ENCODE measurements at regions not wholly inside any gene's neighbourhood (a gene's known extent, or its start where the extent isn't known, plus 50 kb on each side); places are given as distances from the start of the nearest gene placed in this dataset.

DNA sequence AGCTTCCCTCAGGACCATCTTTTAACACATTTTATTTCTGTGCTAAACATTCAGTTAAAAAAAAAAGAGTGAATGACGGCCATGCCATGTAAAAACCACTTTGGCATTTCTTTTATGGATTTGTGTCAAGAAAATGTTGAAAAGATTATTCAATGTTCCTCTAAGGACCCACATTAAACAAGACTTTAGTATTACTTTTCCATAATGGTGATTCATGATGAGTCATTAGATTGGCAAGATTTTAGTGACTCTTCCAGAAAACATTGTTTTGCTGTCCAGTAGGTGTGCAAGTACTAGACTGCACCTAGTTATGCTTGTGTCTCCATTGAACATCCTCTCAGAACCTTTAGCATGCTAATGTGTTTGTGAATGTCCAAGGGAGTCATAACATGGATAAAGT, 748.6 kb downstream of the STPG2 start:
- no peaks in the 10 kb centered on the region for H3K9me3 Mint-ChIP-seq (ENCODE audit: low read depth, unreplicated experiment)
- CTCF ChIA-PET: interaction anchor here (0.5 kb wide), 1 partner anchor 1528 kb away, joined by 3 read pairs; no protein-coding TSS in a partner anchor
- intact Hi-C loops (cut with micrococcal nuclease; ENCODE audit: unreplicated experiment): no loop called here
- DNase-seq: no peak
- H3K4me3 Mint-ChIP-seq (ENCODE audit: low read depth, unreplicated experiment): no peak overlapping the region
- H3K4me1 Mint-ChIP-seq (ENCODE audit: low read depth, unreplicated experiment): no peaks in the 10 kb centered on the region
- H3K36me3 Mint-ChIP-seq (ENCODE audit: insufficient read depth, unreplicated experiment): no peaks in the 10 kb centered on the region
- no peak overlapping the region for H3K27ac Mint-ChIP-seq (ENCODE audit: unreplicated experiment)
- TF ChIP-seq CTCF (IDR thresholded peaks at IDR 0.05; ENCODE audit: unreplicated experiment): no peak
- H3K27me3 Mint-ChIP-seq (ENCODE audit: unreplicated experiment): no peaks in the 10 kb centered on the region
- no TSS peak for BruUV-seq (replicated peaks)

DNA sequence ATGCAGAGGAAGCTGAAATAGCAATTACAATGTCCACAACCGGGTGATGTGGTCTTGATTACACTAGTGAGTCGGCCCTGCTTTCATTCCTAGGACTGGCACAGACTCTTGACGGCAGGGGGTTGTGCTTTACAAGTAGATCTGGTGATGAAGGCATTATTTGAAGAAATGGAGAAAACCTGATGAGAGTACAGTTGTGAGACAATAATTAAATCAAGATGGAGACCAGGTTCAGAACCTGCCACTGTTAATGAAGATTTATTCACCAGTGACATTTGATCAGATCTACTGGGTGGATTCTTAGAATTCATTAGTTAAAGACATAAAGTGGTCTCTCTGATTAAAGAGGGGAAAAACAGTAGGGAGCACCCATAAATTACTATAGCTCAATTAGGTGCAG, 747.2 kb downstream of the STPG2 start:
- CTCF ChIA-PET: no interaction called here
- Mint-ChIP-seq H3K9me3 (ENCODE audit: low read depth, unreplicated experiment) (no peaks in the 10 kb centered on the region), H3K27me3 (ENCODE audit: unreplicated experiment) (no peaks in the 10 kb centered on the region), H3K27ac (ENCODE audit: unreplicated experiment) (no peak overlapping the region), H3K36me3 (ENCODE audit: insufficient read depth, unreplicated experiment) (no peaks in the 10 kb centered on the region), H3K4me3 (ENCODE audit: low read depth, unreplicated experiment) (no peak overlapping the region), H3K4me1 (ENCODE audit: low read depth, unreplicated experiment) (no peaks in the 10 kb centered on the region)
- BruUV-seq (replicated peaks): no TSS peak
- intact Hi-C loops (cut with micrococcal nuclease; ENCODE audit: unreplicated experiment): no loop called here
- no peak for TF ChIP-seq CTCF (IDR thresholded peaks at IDR 0.05; ENCODE audit: unreplicated experiment)
- no peak for DNase-seq

- H3K4me3 Mint-ChIP-seq (ENCODE audit: low read depth, unreplicated experiment): no peak overlapping the region
- H3K36me3 Mint-ChIP-seq (ENCODE audit: insufficient read depth, unreplicated experiment): no peaks in the 10 kb centered on the region
- DNase-seq: no peak
- no peaks in the 10 kb centered on the region for H3K9me3 Mint-ChIP-seq (ENCODE audit: low read depth, unreplicated experiment)
- no peak overlapping the region for H3K27ac Mint-ChIP-seq (ENCODE audit: unreplicated experiment)
- CTCF ChIA-PET: no interaction called here
- H3K27me3 Mint-ChIP-seq (ENCODE audit: unreplicated experiment): no peaks in the 10 kb centered on the region
- intact Hi-C loops (cut with micrococcal nuclease; ENCODE audit: unreplicated experiment): no loop called here
- TF ChIP-seq CTCF (IDR thresholded peaks at IDR 0.05; ENCODE audit: unreplicated experiment): no peak
- no TSS peak for BruUV-seq (replicated peaks)
- H3K4me1 Mint-ChIP-seq (ENCODE audit: low read depth, unreplicated experiment): no peaks in the 10 kb centered on the region
Observed at GRCh38 chr4:97396605-97397004, 746.7 kb downstream of the STPG2 start.

DNA sequence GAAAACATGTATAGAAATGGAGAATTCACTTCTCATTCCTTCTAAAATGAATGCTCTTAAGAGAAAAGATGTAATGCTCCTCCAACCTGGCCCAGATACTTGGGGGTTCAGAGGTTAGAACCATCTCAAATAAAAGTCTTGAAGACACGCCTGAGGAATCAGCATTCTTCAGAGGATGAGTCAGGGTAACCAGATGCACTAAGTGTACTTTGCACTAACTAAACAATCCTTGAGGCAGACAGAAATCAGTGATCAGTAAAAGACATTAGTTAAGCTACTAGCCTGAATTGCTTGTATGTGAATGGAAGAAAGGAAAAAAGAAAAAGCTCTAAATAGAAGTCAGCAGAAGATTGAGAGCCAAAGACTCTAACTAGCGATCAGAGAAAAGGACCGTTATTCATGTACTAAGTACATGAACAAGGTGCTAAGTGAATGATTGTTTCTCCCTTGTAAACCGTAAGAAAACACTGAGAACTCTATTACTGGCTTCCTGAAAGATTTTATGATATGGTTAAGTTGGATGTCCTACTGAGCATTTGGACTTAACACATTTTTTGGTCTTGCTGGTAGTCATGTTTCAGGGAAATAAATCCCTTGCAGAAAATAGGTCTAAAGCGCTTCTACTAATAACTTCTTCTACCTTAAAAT, 738.3 kb downstream of the STPG2 start:
- DNase-seq: no peak
- no peak for TF ChIP-seq CTCF (IDR thresholded peaks at IDR 0.05; ENCODE audit: unreplicated experiment)
- H3K9me3 Mint-ChIP-seq (ENCODE audit: low read depth, unreplicated experiment): peaks cover 2% of the 10 kb centered on the region
- no peaks in the 10 kb centered on the region for H3K36me3 Mint-ChIP-seq (ENCODE audit: insufficient read depth, unreplicated experiment)
- no peak overlapping the region for H3K27ac Mint-ChIP-seq (ENCODE audit: unreplicated experiment)
- H3K27me3 Mint-ChIP-seq (ENCODE audit: unreplicated experiment): no peaks in the 10 kb centered on the region
- CTCF ChIA-PET: no interaction called here
- intact Hi-C loops (cut with micrococcal nuclease; ENCODE audit: unreplicated experiment): no loop called here
- BruUV-seq (replicated peaks): no TSS peak
- H3K4me1 Mint-ChIP-seq (ENCODE audit: low read depth, unreplicated experiment): no peaks in the 10 kb centered on the region
- H3K4me3 Mint-ChIP-seq (ENCODE audit: low read depth, unreplicated experiment): no peak overlapping the region
